HG03175 (cell line): ENCODE measurements at regions not wholly inside any gene's neighbourhood (a gene's known extent, or its start where the extent isn't known, plus 50 kb on each side); places are given as distances from the start of the nearest gene placed in this dataset.

Source experiments
- ATAC-seq: cut with Tn5 transposase; IDR thresholded peaks from one replicate; pipeline ENCODE4 v1.9.1; 2021; ENCODE audit warnings: mild to moderate bottlenecking, moderate library complexity; ENCODE audit not compliant: unreplicated experiment

GRCh38 chr3:31442755-31443154 is 90.0 kb upstream of the STT3B start:
- ATAC-seq, result no peak

GRCh38 chr3:31444220-31445142 is 88.2 kb upstream of the STT3B start:
- no peak for ATAC-seq

GRCh38 chr3:31445701-31446100 is 87.0 kb upstream of the STT3B start:
- no peak for ATAC-seq

- peak; percentile 74 for ATAC-seq
Measured at GRCh38 chr3:31448035-31448881, 84.5 kb upstream of the STT3B start.

DNA sequence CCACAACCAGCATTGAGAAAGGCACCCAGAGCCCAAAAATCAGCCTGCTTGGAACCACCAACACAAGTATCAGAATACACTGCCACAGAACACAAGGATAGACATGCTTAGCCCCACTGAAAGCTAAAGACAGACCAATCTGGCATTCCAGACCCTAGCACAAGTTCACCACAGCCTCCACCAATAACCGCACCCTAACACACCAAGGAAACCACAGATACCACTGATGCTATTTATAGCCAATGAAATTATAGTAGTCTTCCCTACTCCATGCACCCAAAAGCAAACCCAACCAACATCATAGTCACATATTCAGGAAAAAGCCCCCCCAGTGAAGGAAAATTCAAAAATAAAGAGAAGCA is 83.9 kb upstream of the STT3B start:
- no peak for ATAC-seq

DNA sequence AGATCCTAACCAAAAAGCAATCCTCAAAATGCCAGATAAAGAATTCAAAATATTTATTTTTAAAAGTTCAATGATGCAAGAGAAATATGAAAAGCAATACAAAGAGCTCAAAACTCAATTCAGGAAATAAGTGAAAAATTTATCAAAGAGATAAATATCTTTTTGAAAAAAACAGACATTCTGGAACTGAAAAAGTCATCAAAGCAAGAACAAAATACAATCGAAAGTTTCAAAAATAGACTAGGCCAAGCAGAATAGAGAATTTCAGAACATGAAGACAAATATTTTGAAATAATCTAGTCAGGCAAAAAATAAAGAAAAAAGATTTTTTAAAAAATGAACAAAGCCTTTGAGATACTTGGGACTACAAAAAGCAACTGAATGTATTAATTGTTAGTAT is 83.4 kb upstream of the STT3B start:
- no peak for ATAC-seq

- ATAC-seq, result no peak
Measured at GRCh38 chr3:31450345-31450744, 82.4 kb upstream of the STT3B start.

- no peak for ATAC-seq
Measured at GRCh38 chr3:31452495-31453106, 80.1 kb upstream of the STT3B start.

DNA sequence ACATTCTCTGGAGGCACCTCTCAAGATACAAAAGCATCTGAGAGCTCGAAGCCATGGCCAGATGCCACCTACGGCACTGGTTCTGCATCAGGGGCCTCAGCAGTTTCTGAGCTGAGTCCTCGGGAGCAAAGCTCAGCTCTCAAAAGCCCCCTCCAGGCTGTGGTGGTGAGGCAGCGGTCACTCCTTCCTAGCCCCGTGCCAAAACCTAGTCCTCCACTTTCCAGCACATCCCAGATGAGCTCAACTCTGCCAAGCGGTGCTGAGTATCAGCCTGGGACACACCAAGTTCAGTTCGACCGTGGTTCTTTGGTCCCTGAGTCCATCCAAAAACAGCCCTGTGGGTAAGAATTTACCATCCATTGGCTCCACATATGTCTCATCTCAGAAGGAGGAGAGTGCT is 79.3 kb upstream of the STT3B start:
- no peak for ATAC-seq

DNA sequence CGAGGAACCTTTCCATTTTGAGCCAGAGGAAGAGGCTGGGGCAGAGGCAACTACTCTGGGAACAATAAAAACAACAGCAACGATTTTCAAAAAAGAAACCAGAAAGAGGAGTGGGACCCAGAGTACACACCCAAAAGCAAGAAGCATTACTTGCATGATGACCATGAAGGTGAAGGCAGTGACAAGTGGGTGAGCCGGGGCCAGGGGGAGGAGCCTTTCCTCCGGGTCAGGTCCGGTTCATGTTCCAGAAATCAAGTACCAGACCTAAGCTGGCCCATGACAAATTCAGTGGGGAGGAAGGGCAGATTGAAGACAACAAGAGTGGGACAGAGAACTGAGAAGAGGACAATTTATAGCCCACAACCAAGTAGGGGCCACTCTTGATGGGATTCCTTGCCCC is 77.2 kb upstream of the STT3B start:
- ATAC-seq, result no peak

GRCh38 chr3:31456373-31456772 is 76.4 kb upstream of the STT3B start:
- no peak for ATAC-seq

DNA sequence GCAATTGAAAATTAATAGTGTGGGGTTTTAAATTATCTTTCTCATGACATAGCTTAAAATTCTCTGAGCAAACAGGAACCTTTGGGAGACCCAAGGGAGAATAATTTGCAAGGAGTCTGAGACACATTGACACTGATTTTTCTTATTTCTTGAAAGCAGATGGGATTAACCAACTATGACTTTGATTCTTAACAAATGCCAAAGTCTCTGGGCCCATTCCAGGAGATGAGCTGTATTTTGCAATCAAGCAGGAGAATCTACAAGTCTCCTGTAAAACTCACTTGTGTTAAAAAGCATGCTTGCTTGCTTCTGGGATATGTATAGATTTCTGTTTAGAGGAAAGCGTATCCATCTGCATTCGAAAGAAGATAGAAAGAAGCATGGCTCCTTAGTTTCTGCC is 71.3 kb upstream of the STT3B start:
- ATAC-seq, result no peak

GRCh38 chr3:31462050-31462569 is 70.6 kb upstream of the STT3B start:
- ATAC-seq, result peak; percentile 90

GRCh38 chr3:31465999-31466398 is 66.7 kb upstream of the STT3B start:
- ATAC-seq, result no peak

DNA sequence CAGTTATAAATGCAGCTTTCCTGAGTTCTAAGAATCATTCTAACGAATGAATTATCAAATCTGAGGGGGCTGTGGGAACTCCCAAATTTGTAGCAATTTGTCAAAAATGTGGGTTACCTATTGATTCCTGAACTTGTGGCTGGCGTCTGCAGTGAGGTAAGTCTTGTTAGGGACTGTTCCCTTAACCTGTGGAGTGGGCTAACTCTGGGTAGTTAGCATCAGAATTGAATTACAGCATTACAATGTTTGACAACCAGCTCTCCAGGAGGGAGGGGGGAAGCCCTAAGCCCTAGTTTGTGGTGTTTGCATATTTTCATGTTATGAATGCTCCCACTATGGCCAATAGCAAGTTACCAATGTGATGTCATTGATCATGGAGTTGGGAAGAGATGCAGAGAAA is 65.9 kb upstream of the STT3B start:
- no peak for ATAC-seq

GRCh38 chr3:31468433-31468832 is 64.3 kb upstream of the STT3B start:
- no peak for ATAC-seq

GRCh38 chr3:31469385-31469784 is 63.3 kb upstream of the STT3B start:
- no peak for ATAC-seq

GRCh38 chr3:31472479-31473390 is 60.0 kb upstream of the STT3B start:
- no peak for ATAC-seq

DNA sequence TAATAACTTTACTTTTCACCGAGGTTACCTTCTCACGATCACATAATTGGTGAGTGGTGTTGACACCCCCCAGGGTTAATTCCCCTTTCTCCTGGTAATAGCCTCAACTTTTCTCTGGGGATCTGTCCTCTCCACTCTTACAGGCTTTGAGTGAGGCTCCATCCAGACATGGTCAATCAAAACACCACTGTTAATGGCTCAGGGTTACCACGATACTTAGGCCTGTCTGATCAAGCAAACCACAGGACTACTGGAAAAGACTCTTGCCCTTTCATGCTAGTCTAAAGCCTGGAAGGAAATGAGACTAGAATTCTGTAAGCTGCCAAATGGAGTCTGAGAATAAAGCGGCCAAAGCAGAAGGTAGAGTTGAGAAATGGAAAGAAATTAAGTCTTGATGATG is 56.5 kb upstream of the STT3B start:
- no peak for ATAC-seq

- no peak for ATAC-seq
Measured at GRCh38 chr3:31479431-31479830, 53.3 kb upstream of the STT3B start.
